Dendritic cell treated with granulocyte-macrophage colony-stimulating factor and Interleukin-4, amounts not matched to agents 40 ng/mL and 50 ng/mL, for 4 days (primary cell): ENCODE measurements at regions not wholly inside any gene's neighbourhood (a gene's known extent, or its start where the extent isn't known, plus 50 kb on each side); places are given as distances from the start of the nearest gene placed in this dataset.

Experiments used
- H3K27ac Mint-ChIP-seq: one replicate; pipeline ENCODE4 v1.8.0; 2022; ENCODE audit warnings: mild to moderate bottlenecking, mixed read lengths
- H3K27me3 Mint-ChIP-seq: one replicate; pipeline ENCODE4 v1.8.0; 2022; ENCODE audit warnings: mild to moderate bottlenecking, mixed read lengths
- H3K36me3 Mint-ChIP-seq: one replicate; pipeline ENCODE4 v1.8.0; 2022; ENCODE audit warnings: low read depth, mixed read lengths
- H3K4me1 Mint-ChIP-seq: one replicate; pipeline ENCODE4 v1.8.0; 2022; ENCODE audit warnings: low read depth, mixed read lengths
- H3K4me3 Mint-ChIP-seq: one replicate; pipeline ENCODE4 v1.8.0; 2022; ENCODE audit warnings: mild to moderate bottlenecking, moderate library complexity, mixed read lengths
- H3K9me3 Mint-ChIP-seq: one replicate; pipeline ENCODE4 v1.8.0; 2022; ENCODE audit warnings: mixed read lengths
- intact Hi-C: fragments of 100-400 bp; cut with micrococcal nuclease; formaldehyde crosslinking; loops from one replicate; pipeline ENCODE4 v1.15.0; 2022

DNA sequence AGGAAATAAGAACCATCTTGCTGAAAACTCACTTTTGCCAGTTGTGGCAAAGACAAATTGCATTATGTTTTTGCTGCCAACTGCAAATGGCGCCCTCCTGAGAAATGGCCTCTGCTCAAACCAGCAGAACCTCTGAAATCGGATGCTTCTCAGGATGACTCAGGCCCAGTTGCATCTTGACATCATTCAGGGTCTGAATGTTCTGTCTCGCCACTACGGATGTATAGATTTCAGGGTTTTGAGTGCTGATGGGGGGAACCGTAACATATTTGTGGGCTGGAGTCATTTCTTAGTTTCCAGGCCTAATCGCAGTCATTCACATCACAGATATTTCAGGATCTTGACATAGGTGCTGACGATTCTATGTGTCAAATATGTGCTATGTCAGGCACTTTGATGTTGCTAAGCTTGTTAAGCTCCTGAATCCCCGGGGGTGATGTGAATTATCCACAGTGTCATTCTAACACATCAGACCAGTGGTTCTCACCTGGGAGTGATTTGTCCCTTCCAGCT is 207.1 kb downstream of the NFATC2 start:
- no peak overlapping the region for H3K4me3 Mint-ChIP-seq
- intact Hi-C loops = no loop called here
- no peaks in the 10 kb centered on the region for H3K4me1 Mint-ChIP-seq
- no peak overlapping the region for H3K27ac Mint-ChIP-seq
- no peaks in the 10 kb centered on the region for H3K9me3 Mint-ChIP-seq
- no peaks in the 10 kb centered on the region for H3K36me3 Mint-ChIP-seq
- peaks cover 3% of the 10 kb centered on the region for H3K27me3 Mint-ChIP-seq

DNA sequence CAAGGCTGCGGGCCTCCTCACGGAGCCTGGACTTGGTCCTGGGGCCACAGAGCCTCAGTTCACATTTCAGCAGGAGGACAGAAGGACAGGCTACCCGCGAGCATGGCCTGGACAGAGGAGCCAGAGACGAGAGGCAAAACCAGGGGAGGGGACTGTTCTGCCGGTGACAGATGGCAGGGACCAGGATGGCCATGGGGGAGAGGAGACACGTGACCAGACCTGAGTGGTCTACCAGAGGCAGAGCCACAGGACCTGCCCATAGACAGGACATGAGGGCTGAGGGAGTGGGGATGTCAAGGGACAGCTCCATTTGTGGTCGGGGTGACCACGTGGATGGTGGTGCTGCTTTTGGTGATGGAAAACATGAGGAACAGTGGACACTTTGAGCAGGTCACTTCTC is 207.9 kb downstream of the NFATC2 start:
- no peaks in the 10 kb centered on the region for H3K4me1 Mint-ChIP-seq
- peaks cover 3% of the 10 kb centered on the region for H3K27me3 Mint-ChIP-seq
- H3K9me3 Mint-ChIP-seq = no peaks in the 10 kb centered on the region
- H3K36me3 Mint-ChIP-seq = no peaks in the 10 kb centered on the region
- no peak overlapping the region for H3K4me3 Mint-ChIP-seq
- no peak overlapping the region for H3K27ac Mint-ChIP-seq
- intact Hi-C loops = no loop called here

DNA sequence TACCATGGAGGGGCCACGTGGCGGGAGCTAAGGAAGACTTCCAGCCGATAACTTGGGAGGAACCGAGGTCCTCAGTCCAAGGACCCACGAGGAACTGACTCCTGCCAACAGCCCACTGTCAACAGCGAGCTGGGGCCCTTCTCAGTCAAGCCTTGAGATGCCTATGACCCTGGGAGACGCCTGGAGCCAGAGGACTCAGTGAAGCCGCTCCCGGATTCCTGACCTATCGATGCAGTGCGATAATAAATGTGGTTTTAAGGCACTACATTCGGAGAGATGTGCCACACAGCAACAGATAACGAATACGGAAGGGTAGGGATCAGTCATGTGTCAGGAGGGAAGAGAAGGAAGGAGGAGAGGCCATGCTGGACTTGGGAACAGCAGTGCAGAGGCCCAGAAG is 208.5 kb downstream of the NFATC2 start:
- no peaks in the 10 kb centered on the region for H3K4me1 Mint-ChIP-seq
- intact Hi-C loops = no loop called here
- H3K36me3 Mint-ChIP-seq = no peaks in the 10 kb centered on the region
- H3K9me3 Mint-ChIP-seq = no peaks in the 10 kb centered on the region
- peaks cover 3% of the 10 kb centered on the region for H3K27me3 Mint-ChIP-seq
- no peak overlapping the region for H3K4me3 Mint-ChIP-seq
- H3K27ac Mint-ChIP-seq = no peak overlapping the region

DNA sequence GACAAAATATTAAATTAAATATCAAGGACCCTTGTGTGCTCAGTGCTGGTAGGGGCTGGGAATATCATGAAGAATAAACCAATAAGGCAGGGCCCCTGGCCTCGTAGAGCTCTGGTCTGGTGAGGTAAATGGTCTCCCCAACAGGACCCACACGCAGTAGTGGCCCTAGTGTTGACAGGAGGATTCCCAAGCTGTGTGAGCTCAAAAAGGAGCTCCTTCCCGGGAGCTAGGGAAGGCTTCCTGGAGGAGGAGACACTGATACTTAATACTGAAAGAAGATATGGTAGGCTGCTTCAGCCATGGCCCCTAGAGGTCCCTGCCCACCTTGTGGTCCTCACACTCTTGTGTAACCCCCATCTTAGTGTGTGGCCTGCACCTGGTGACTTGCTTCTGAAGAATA is 209.1 kb downstream of the NFATC2 start:
- no peaks in the 10 kb centered on the region for H3K9me3 Mint-ChIP-seq
- no peaks in the 10 kb centered on the region for H3K36me3 Mint-ChIP-seq
- no peak overlapping the region for H3K4me3 Mint-ChIP-seq
- peaks cover 3% of the 10 kb centered on the region for H3K27me3 Mint-ChIP-seq
- H3K27ac Mint-ChIP-seq = no peak overlapping the region
- H3K4me1 Mint-ChIP-seq = no peaks in the 10 kb centered on the region
- intact Hi-C loops = no loop called here

DNA sequence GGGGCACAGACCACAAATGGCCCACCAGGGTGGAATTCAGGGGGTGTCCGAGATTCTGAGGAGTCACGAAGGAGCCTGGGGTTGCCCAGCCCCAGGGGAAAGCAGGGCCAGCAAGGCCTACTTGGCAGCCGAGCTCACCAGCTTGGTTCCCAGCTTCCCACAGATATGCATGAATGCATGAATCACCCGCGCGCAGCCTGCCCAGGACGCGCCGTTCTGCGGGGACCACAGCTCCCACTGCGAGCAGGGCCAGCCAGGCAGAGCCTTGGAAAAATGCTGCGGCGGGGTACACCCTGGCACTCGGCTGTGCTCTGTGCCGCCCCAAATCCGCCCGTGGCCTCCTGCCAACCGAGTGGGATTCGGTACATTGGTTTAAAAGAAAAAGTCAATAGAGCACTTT is 211.0 kb downstream of the NFATC2 start:
- intact Hi-C loops = no loop called here
- Mint-ChIP-seq H3K36me3 (no peaks in the 10 kb centered on the region), H3K4me3 (no peak overlapping the region), H3K27ac (no peak overlapping the region), H3K27me3 (no peaks in the 10 kb centered on the region), H3K4me1 (no peaks in the 10 kb centered on the region), H3K9me3 (no peaks in the 10 kb centered on the region)

DNA sequence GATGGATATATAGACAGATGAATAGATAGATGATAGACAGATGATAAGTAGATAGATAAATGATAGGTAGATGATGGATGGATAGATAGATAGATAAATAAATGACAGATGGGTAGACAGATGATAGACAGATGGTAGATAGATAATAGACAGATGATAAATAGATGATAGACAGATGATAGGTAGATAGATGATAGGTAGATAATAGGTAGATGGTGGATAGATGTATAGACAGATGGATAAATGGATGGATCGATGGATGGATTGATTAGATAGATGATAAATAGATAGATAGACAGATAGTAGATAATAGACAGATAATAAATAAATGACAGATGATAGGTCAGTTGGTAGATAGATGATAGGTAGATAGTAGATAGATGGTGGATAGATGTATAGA is 212.7 kb downstream of the NFATC2 start:
- no peak overlapping the region for H3K27ac Mint-ChIP-seq
- no peaks in the 10 kb centered on the region for H3K27me3 Mint-ChIP-seq
- no peak overlapping the region for H3K4me3 Mint-ChIP-seq
- no peaks in the 10 kb centered on the region for H3K9me3 Mint-ChIP-seq
- intact Hi-C loops = loop anchor here (5.0 kb wide), 1 partner anchor 343 kb away; no protein-coding TSS in a partner anchor
- H3K36me3 Mint-ChIP-seq = no peaks in the 10 kb centered on the region
- H3K4me1 Mint-ChIP-seq = no peaks in the 10 kb centered on the region

DNA sequence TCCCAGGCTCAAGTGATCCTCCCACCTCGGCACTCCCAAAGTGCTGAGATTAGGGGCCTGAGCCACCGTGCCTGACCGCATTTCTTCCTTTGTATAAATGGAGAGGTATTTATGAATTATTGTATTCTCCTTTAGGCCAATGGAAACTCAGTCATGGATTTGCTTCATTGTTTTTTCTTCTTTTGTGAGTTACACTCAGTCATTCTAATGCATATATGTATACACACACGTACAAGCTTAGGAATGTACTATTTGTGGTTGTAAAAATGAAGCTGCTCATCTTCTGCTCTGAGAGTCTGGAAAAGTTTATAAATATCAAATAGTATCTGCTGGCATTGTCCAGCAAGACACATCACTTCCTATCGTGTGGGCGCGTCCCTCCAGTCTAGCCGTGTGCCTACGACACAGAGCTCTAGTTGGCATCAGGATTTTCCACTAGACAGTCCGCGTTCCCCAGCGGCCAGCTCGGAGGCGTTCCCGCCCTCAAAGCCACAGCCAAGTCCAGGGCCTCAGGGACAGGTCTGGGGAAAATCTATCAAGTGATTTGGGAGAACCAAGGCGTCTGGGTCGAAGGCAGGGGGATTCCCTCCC is 215.2 kb downstream of the NFATC2 start:
- Mint-ChIP-seq H3K36me3 (no peaks in the 10 kb centered on the region), H3K4me3 (no peak overlapping the region), H3K27me3 (peaks cover 2% of the 10 kb centered on the region), H3K9me3 (no peaks in the 10 kb centered on the region), H3K4me1 (no peaks in the 10 kb centered on the region), H3K27ac (no peak overlapping the region)
- intact Hi-C loops = loop anchor here (5.0 kb wide), 1 partner anchor 340 kb away; no protein-coding TSS in a partner anchor

DNA sequence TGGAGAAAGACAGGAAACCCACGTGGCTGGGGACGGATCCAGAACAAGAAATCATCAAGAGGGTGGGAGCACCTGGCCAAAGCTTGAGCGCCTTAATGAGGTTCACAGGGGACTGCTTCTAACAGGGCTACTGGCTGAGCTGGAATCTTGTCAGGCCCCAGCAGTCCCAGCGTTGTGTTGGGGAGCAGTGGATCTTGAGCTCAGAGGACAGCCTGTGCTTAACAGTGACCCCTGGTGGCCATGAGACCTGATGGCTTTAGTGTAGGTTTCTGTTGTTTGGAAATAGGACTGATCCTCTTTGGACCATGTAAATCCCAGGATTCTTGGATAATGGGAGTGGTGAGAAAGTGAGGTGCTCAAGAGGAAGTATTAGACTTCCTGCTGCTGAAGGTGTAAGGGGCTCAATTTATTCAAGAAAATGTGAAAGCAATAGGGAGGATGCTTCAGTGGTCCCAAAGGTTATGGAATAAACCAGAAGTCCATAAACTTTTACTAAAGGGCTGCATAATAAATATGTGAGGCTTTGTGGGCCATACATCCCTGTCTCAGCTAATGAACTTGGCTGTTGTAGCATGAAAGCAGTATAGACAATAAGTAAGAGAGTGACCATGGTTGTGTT is 216.2 kb downstream of the NFATC2 start:
- Mint-ChIP-seq H3K4me3 (no peak overlapping the region), H3K27me3 (peaks cover 2% of the 10 kb centered on the region), H3K9me3 (no peaks in the 10 kb centered on the region), H3K27ac (no peak overlapping the region), H3K4me1 (no peaks in the 10 kb centered on the region), H3K36me3 (no peaks in the 10 kb centered on the region)
- intact Hi-C loops = loop anchor here (5.0 kb wide), 1 partner anchor 339 kb away; no protein-coding TSS in a partner anchor

DNA sequence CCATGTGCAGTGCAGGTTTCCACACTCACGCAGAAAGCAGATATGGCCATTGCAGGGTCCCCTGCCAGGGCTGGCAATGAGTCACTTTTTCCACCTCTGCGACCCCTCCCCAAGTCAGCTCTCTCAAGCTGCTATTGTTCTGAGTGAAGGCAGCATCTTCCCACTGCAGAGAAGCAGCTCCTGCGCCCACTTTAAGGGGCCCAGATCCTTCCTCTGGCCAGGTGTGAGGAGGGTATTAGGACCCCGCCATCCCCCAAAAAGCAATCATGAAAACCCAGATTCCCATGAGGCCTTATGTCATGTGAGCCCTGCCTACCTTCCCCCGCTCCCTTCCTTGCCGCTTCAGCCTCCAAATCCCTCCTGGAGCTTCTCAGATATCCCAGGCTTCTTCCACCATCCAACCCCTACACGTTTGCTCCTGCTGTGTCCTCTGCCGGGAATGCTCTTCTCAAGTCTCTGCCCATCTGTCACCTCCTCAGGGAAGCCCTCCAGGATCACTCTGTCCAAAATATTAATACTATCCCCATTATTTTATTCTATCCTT is 220.3 kb downstream of the NFATC2 start:
- Mint-ChIP-seq H3K36me3 (no peaks in the 10 kb centered on the region), H3K27me3 (peaks cover 7% of the 10 kb centered on the region), H3K27ac (no peak overlapping the region), H3K4me3 (no peak overlapping the region), H3K4me1 (no peaks in the 10 kb centered on the region), H3K9me3 (no peaks in the 10 kb centered on the region)
- intact Hi-C loops = no loop called here

DNA sequence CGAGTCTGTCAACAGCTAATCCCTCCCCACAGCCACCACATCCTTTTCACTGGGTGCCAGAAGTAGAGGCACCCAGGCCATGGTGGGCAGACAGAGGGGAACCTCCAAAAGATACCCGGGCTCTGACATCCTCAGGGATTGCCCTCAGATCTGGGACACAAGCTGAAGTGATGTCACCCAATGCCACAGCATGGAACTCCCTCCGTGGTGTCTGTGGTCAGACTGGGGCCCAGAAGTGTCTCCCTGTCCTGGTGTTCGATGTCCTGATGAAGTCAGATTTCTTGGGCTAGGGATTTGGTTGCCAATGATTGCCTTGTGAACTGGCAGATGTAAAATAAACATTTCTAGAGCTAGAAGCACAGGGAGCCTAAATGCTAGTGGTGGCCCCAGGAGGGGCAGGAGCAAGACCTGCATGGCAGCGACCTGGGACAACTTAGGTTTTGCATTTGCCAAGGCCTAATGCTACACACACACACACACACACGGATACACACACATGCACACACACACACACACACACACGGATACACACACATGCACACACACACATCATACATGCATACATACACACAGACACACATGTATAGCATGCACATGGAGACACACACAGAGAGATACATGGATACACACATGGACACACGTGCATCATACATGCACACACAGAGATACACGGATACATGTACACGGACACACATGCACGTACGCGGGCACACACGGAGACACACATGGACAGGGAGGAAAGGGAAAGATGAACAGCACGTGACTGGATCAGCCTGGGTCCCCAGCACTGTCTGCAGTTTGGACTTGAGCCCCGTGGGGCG is 221.0 kb downstream of the NFATC2 start:
- no peak overlapping the region for H3K27ac Mint-ChIP-seq
- no peak overlapping the region for H3K4me3 Mint-ChIP-seq
- H3K4me1 Mint-ChIP-seq = no peaks in the 10 kb centered on the region
- no peaks in the 10 kb centered on the region for H3K9me3 Mint-ChIP-seq
- H3K27me3 Mint-ChIP-seq = peaks cover 7% of the 10 kb centered on the region
- no peaks in the 10 kb centered on the region for H3K36me3 Mint-ChIP-seq
- intact Hi-C loops = no loop called here

DNA sequence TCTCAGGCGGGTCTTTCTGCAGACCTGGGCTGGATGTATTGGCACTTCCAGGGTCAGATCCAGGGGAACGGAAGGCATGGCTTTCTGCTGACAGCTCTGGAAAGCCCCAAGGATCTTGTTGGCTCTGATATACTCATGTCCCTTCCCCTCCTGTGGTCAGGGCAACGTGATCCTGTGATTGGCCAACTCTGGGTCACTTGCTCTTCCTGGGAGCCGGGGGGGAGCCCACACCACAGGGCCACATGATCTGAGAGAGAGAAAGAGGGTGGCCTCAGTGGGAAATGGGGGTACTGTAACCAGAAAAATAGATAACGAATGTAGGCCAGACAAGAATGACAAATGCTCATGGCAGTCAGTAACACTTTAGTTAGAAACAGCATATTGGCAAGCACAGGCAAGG is 223.0 kb downstream of the NFATC2 start:
- H3K27me3 Mint-ChIP-seq = peaks cover 10% of the 10 kb centered on the region
- no peak overlapping the region for H3K4me3 Mint-ChIP-seq
- intact Hi-C loops = no loop called here
- H3K36me3 Mint-ChIP-seq = no peaks in the 10 kb centered on the region
- H3K27ac Mint-ChIP-seq = no peak overlapping the region
- no peaks in the 10 kb centered on the region for H3K9me3 Mint-ChIP-seq
- H3K4me1 Mint-ChIP-seq = no peaks in the 10 kb centered on the region

DNA sequence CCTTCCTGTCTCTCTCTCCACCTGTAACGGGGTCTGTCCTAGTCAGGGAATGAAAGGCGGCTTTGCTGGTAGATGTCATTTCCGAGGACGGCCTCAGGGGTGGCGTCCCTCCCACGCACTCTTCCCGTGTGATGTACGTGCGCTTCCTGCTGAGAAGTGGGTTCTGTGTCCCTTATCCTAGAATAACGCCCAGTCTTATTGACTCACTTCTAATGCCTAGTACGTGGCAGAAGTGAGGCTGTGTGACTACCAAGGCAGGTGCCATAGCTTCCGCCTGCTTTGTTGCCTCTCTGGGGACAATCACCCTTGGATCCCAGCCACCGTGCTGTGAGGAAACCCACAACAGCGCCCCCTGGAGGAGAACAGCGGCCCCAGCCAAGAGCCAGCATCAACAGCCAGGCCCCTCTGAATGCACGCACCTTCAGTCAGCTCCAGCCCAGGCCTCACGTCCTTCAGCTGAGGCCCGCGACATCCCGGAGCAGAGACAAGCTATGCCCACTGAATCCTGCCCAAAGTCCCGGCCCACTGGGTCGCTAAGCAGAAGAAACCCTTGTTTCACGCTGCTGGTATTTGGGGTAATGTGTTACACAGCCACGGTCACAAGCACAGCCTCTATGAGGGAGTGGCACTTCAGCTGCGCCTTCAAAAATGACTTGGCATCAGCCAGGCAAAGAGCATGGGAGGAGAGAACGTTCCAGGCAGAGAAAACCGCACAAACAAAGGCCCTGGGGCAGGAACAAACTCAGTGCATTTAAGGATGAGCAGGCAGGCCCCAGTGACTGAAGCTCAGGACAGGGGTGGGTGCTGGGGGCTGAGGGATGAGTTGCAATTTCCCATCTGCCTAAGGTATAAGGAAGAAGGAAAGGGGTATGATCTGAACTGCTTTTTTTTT is 224.2 kb downstream of the NFATC2 start:
- Mint-ChIP-seq H3K4me3 (no peak overlapping the region), H3K4me1 (peaks cover 1% of the 10 kb centered on the region), H3K9me3 (no peaks in the 10 kb centered on the region), H3K36me3 (no peaks in the 10 kb centered on the region), H3K27ac (no peak overlapping the region), H3K27me3 (peaks cover 8% of the 10 kb centered on the region)
- intact Hi-C loops = no loop called here

DNA sequence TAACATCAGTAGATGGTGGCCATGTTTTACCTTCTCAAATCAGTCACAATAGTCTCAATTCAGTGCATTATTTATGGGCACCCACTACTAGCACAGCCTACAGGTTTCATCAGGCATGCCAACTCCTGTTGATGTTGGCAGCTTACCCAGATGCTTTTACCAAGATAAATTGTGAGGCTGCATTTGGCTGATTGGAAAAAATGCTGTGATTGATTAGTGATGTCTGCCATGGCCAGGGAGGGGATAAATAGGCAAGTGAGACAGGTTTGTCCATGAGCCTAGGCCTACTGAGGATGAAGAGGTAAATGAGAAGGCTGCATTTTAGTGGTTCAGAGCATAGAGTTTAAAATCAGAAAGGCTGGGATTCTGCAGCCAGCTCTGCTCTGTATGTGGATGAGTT is 227.1 kb downstream of the NFATC2 start:
- no peak overlapping the region for H3K4me3 Mint-ChIP-seq
- peaks cover 16% of the 10 kb centered on the region for H3K4me1 Mint-ChIP-seq
- H3K27me3 Mint-ChIP-seq = peaks cover 9% of the 10 kb centered on the region
- no peaks in the 10 kb centered on the region for H3K36me3 Mint-ChIP-seq
- no peaks in the 10 kb centered on the region for H3K9me3 Mint-ChIP-seq
- no peak overlapping the region for H3K27ac Mint-ChIP-seq
- intact Hi-C loops = no loop called here
